GM12878 (cell line): ENCODE measurements at regions not wholly inside any gene's neighbourhood (a gene's known extent, or its start where the extent isn't known, plus 50 kb on each side); places are given as distances from the start of the nearest gene placed in this dataset.

Source experiments
- ATAC-seq: fragments of 200-7000 bp; cut with Tn5 transposase; 3 replicates; pipeline ENCODE4 v1.9.1; 2020; ENCODE audit warnings: mild to moderate bottlenecking, moderate library complexity
- BruUV-seq: library from RNA; stranded (reverse); fragments of 400-500 nt; replicated peaks from 2 replicates; lab custom pipeline; 2021; lab: Mats Ljungman, UMichigan
- CTCF ChIA-PET: fragments of 300-600 bp; sonication (Branson Sonifier 250); formaldehyde crosslinking; extraction: SDS; loops from one replicate; lab custom pipeline; 2021; ENCODE audit warnings: inconsistent platforms; lab: Yijun Ruan, JAX
- POLR2A ChIA-PET: fragments of 350-600 bp; formaldehyde crosslinking; extraction: SDS; loops from one replicate; lab custom pipeline; 2021; ENCODE audit warnings: inconsistent platforms; lab: Charles Lee
- RAD21 ChIA-PET: fragments of 300-600 bp; sonication (Branson Sonifier 250); formaldehyde crosslinking; loops from one replicate; lab custom pipeline; 2023; ENCODE audit warnings: antibody characterized with exemption; ENCODE audit not compliant: unreplicated experiment; lab: Charles Lee
- SMC1A ChIA-PET: fragments of 300-600 bp; sonication (Branson Sonifier 250); formaldehyde crosslinking; loops from one replicate; lab custom pipeline; 2023; ENCODE audit not compliant: unreplicated experiment, uncharacterized antibody; lab: Charles Lee
- DNase-seq: peaks from one replicate; pipeline ENCODE4 v3.0.0-alpha.2; 2011; ENCODE audit warnings: low read depth, low spot score
- FAIRE-seq: peaks from 3 replicates; lab custom pipeline; 2011; peaks lifted over from hg19 to GRCh38; lab: Jason Lieb, UNC
- H2AFZ ChIP-seq: 2 replicates; pipeline ENCODE4 v1.6.0; 2011; ENCODE audit warnings: low read depth, low read length, control low read depth; ENCODE audit not compliant: control insufficient read depth
- H3K27ac ChIP-seq: 2 replicates; pipeline ENCODE4 v1.5.1; 2011; ENCODE audit warnings: control low read depth; ENCODE audit not compliant: control insufficient read depth, insufficient read depth
- H3K27me3 ChIP-seq, 2 experiments: replicated peaks in 1 of 2; 2 replicates each; pipeline versions ENCODE4 v1.6.0 to v1.6.1; 2011; ENCODE audit warnings: low read length in 1 of 2; ENCODE audit not compliant: control insufficient read depth in 2 of 2, insufficient read depth in 2 of 2
- H3K36me3 ChIP-seq, 2 experiments: 2 replicates each; pipeline ENCODE4 v1.5.1; 2011; ENCODE audit warnings: low read length in 1 of 2; ENCODE audit not compliant: control insufficient read depth in 2 of 2, insufficient read depth in 2 of 2
- H3K4me1 ChIP-seq: 2 replicates; pipeline ENCODE4 v1.6.1; 2011; ENCODE audit warnings: mild to moderate bottlenecking, low read length, moderate library complexity, mixed read lengths; ENCODE audit not compliant: control insufficient read depth, insufficient read depth
- H3K4me2 ChIP-seq: 2 replicates; pipeline ENCODE4 v1.6.0; 2011; ENCODE audit warnings: control low read depth; ENCODE audit not compliant: control insufficient read depth, insufficient read depth
- H3K4me3 ChIP-seq: fragments of 200-600 bp; sonication (generic); 2 replicates; pipeline ENCODE4 v1.5.1; 2016
- H3K79me2 ChIP-seq: 2 replicates; pipeline ENCODE4 v1.6.0; 2011; ENCODE audit warnings: low read length; ENCODE audit not compliant: control insufficient read depth, insufficient read depth
- H3K9ac ChIP-seq: 2 replicates; pipeline ENCODE4 v1.8.0; 2011; ENCODE audit warnings: low read length, control low read depth, mixed read lengths; ENCODE audit not compliant: control insufficient read depth, insufficient read depth
- H3K9me3 ChIP-seq: replicated peaks from 3 replicates; pipeline ENCODE4 v1.5.1; 2011; ENCODE audit warnings: mild to moderate bottlenecking, low read length; ENCODE audit not compliant: control insufficient read depth, insufficient read depth
- H4K20me1 ChIP-seq: 2 replicates; pipeline ENCODE4 v1.6.0; 2011; ENCODE audit not compliant: control insufficient read depth, insufficient read depth
- CHD1 ChIP-seq: IDR thresholded peaks from 2 replicates; pipeline ENCODE4 v1.6.1; 2012; ENCODE audit warnings: low read depth, low read length, improper control_type of control experiment
- CREB1 ChIP-seq: IDR thresholded peaks from 2 replicates; pipeline ENCODE4 v1.6.1; 2012; ENCODE audit warnings: low read depth, mild to moderate bottlenecking, inconsistent platforms
- E4F1 ChIP-seq: fragments of 450-650 bp; IDR thresholded peaks from 2 replicates; pipeline ENCODE4 v1.6.1; 2018; ENCODE audit warnings: borderline replicate concordance, mild to moderate bottlenecking; ENCODE audit not compliant: partially characterized antibody
- FOXM1 ChIP-seq: IDR thresholded peaks from 2 replicates; pipeline ENCODE4 v1.6.1; 2012; ENCODE audit warnings: low read depth, mild to moderate bottlenecking, inconsistent platforms, low read length, moderate library complexity
- NFIC ChIP-seq: IDR thresholded peaks from 2 replicates; pipeline ENCODE4 v1.6.1; 2012; ENCODE audit warnings: low read depth, mild to moderate bottlenecking, inconsistent platforms, low read length, moderate library complexity
- PAX5 ChIP-seq: IDR thresholded peaks from 2 replicates; pipeline ENCODE4 v1.6.1; 2011; ENCODE audit warnings: low read depth, low read length, borderline replicate concordance
- PML ChIP-seq: IDR thresholded peaks from 2 replicates; pipeline ENCODE4 v1.6.1; 2012; ENCODE audit warnings: low read length, inconsistent platforms
- POLR2A ChIP-seq: IDR thresholded peaks from 2 replicates; pipeline ENCODE4 v1.6.1; 2011; ENCODE audit warnings: low read depth, mild to moderate bottlenecking, low read length
- POLR2AphosphoS2 ChIP-seq: IDR thresholded peaks from 2 replicates; pipeline ENCODE4 v1.6.1; 2011; ENCODE audit warnings: low read depth, mild to moderate bottlenecking, low read length, improper control_type of control experiment, moderate library complexity
- RAD51 ChIP-seq: fragments of 450-650 bp; IDR thresholded peaks from 2 replicates; pipeline ENCODE4 v1.6.1; 2016; ENCODE audit warnings: moderate library complexity, mild to moderate bottlenecking, inconsistent platforms
- RELA ChIP-seq: fragments of 450-650 bp; IDR thresholded peaks from 2 replicates; pipeline ENCODE4 v1.8.0; 2014; ENCODE audit warnings: borderline replicate concordance; ENCODE audit not compliant: partially characterized antibody
- SMAD1 ChIP-seq: fragments of 450-650 bp; IDR thresholded peaks from 2 replicates; pipeline ENCODE4 v1.6.1; 2018; ENCODE audit warnings: mild to moderate bottlenecking, low read depth; ENCODE audit not compliant: partially characterized antibody
- SMARCA5 ChIP-seq: fragments of 450-650 bp; IDR thresholded peaks from 2 replicates; pipeline ENCODE4 v1.6.1; 2017; ENCODE audit warnings: mild to moderate bottlenecking
- SMC3 ChIP-seq: IDR thresholded peaks from 2 replicates; pipeline ENCODE4 v1.6.1; 2011; ENCODE audit warnings: low read length, improper control_type of control experiment, borderline replicate concordance
- STAT1 ChIP-seq: fragments of 450-650 bp; conservative IDR thresholded peaks from 2 replicates; pipeline ENCODE4 v1.6.1; 2014; ENCODE audit warnings: antibody characterized with exemption, mild to moderate bottlenecking
- ZNF217 ChIP-seq: fragments of 450-650 bp; IDR thresholded peaks from 2 replicates; pipeline ENCODE4 v1.6.1; 2017; ENCODE audit warnings: antibody characterized with exemption, mild to moderate bottlenecking
- ZNF24 ChIP-seq: fragments of 450-650 bp; IDR thresholded peaks from 2 replicates; pipeline ENCODE4 v1.6.1; 2017; ENCODE audit warnings: antibody characterized with exemption, mild to moderate bottlenecking
- ZNF274 ChIP-seq: IDR thresholded peaks from one replicate; pipeline ENCODE4 v1.8.0; 2011; ENCODE audit not compliant: insufficient read length, insufficient read depth
- ZNF384 ChIP-seq: IDR thresholded peaks from 2 replicates; pipeline ENCODE4 v1.6.1; 2012; ENCODE audit warnings: low read depth, mild to moderate bottlenecking, low read length, improper control_type of control experiment, borderline replicate concordance
- ZNF622 ChIP-seq: fragments of 450-650 bp; IDR thresholded peaks from 2 replicates; pipeline ENCODE4 v1.6.1; 2017; ENCODE audit warnings: mild to moderate bottlenecking, inconsistent platforms
- WGBS: methylation state at CpG from one replicate; pipeline ENCODE4 v1.1.6; 2016; ENCODE audit warnings: low lambda C conversion rate; ENCODE audit not compliant: insufficient replicate concordance, insufficient coverage; ENCODE audit errors: missing lambda C conversion rate; 5-methylcytosine and 5-hydroxymethylcytosine counted together
- in situ Hi-C: fragments of 300-500 bp; cut with MboI; formaldehyde crosslinking; loops from 9 replicates; pipeline ENCODE4 v1.14.3; 2018; ENCODE audit warnings: mixed read lengths
- intact Hi-C: fragments of 100-400 bp; cut with micrococcal nuclease; formaldehyde crosslinking; loops from one replicate; pipeline ENCODE4 v1.14.2; 2022; ENCODE audit not compliant: unreplicated experiment

- SMC1A ChIA-PET = no interaction called here
- TF ChIP-seq POLR2A (no peak), PAX5 (no peak), POLR2AphosphoS2 (no peak), SMARCA5 (no peak), ZNF274 (no peak), PML (no peak), RAD51 (no peak), CHD1 (no peak), ZNF384 (no peak), SMC3 (no peak), RELA (no peak), NFIC (no peak), ZNF24 (no peak), ZNF217 (no peak), E4F1 (no peak), SMAD1 (no peak), CREB1 (no peak), ZNF622 (no peak), FOXM1 (no peak), STAT1 (no peak)
- H3K79me2 ChIP-seq = no peaks in the 10 kb centered on the region
- in situ Hi-C loops (no loop called here), intact Hi-C loops (no loop called here)
- BruUV-seq = no TSS peak
- 0% methylated on average over 3 of the region's 3 CpGs for WGBS
- H3K4me2 ChIP-seq = no peak overlapping the region
- FAIRE-seq (no peak), DNase-seq (no peak), ATAC-seq (no peak)
- POLR2A ChIA-PET = no interaction called here
- H3K27me3 ChIP-seq = no peaks in the 10 kb centered on the region; a peak in 1 of 4 replicates
- H2AFZ ChIP-seq = no peak overlapping the region
- H3K36me3 ChIP-seq = no peaks in the 10 kb centered on the region
- H3K4me3 ChIP-seq = no peak overlapping the region
- H3K4me1 ChIP-seq = no peaks in the 10 kb centered on the region
- H3K9me3 ChIP-seq = no peaks in the 10 kb centered on the region
- no peaks in the 10 kb centered on the region for H4K20me1 ChIP-seq
- no peak overlapping the region for H3K27ac ChIP-seq
- RAD21 ChIA-PET = no interaction called here
- H3K9ac ChIP-seq = no peak overlapping the region
- CTCF ChIA-PET = no interaction called here
Measured at GRCh38 chr10:118926072-118926417, 103.5 kb upstream of the NANOS1 start.
